GM21576 (cell line): ENCODE measurements at regions not wholly inside any gene's neighbourhood (a gene's known extent, or its start where the extent isn't known, plus 50 kb on each side); places are given as distances from the start of the nearest gene placed in this dataset.
"Not testable (repeated sequence)": the region's sequence is repeated elsewhere in the genome, so short reads cannot be mapped to it uniquely, and the experiment has no call there.

ENCODE experiments used
- ATAC-seq: cut with Tn5 transposase; IDR thresholded peaks from one replicate; pipeline ENCODE4 v1.9.1; 2021; ENCODE audit warnings: mild to moderate bottlenecking, moderate library complexity; ENCODE audit not compliant: unreplicated experiment

GRCh38 chr17:71494062-71494855 is 626.6 kb upstream of the SOX9 start:
- no peak for ATAC-seq

DNA sequence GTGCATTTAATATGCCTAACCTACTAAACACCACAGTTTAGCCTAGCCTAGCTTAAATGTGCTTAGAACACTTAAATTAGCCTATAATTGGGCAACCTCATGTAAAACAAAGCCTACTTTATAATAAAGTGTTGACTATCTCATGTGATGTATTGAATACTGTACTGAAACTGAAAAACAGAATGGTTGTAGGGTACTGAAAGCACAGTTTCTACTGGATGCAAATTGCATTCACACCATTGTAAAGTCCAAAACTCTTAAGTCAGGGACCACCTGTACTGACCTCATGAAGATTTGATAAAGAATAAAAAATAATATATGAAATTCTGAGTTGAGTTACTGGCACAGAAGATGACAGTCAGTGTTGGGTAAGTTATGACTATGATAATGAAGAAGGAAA is 625.4 kb upstream of the SOX9 start:
- no peak for ATAC-seq

GRCh38 chr17:71496552-71496951 is 624.3 kb upstream of the SOX9 start:
- no peak for ATAC-seq

GRCh38 chr17:71500761-71501555 is 619.9 kb upstream of the SOX9 start:
- ATAC-seq = no peak

DNA sequence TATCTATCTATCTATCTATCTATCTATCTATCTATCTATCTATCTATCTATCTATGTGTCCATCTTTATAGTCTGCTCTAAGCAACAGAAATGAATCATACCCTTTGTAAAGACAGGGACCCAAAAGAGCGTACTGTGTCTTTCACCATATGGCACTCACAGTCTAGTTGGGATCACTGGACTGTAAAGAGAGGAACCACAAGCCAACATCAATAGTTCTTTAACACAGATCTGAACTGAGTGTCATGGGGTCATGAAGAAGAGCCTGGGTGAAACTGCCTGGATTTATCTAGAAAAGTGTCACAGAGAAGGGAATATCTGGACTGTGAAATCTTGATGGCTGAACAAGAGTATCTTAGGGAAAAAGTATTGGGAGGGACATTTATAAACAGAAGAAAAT is 619.1 kb upstream of the SOX9 start:
- no peak for ATAC-seq

DNA sequence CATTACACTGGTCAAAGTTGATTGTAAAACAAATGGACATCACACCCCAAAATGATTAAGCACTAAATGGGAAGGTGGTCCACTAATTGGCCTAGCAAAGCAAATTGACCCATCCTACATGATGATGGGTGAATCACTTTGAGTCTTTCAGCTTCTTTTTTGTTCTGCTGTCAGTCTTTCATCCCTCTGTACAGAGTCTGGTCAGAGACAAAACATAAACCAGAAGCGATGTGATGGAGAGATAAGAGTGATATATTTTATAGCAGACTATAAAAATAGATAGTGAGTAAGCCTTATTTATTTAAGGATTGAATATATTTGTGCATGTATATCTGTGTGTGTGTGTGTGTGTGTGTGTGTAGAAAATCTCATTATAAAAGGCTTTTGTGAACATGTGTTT is 618.4 kb upstream of the SOX9 start:
- no peak for ATAC-seq

GRCh38 chr17:71503710-71504465 is 616.9 kb upstream of the SOX9 start:
- no peak for ATAC-seq

- ATAC-seq = no peak
These were observed 615.6 kb upstream of the SOX9 start for GRCh38 chr17:71505200-71505599.

GRCh38 chr17:71505981-71506380 is 614.8 kb upstream of the SOX9 start:
- no peak for ATAC-seq

GRCh38 chr17:71511266-71511995 is 609.4 kb upstream of the SOX9 start:
- no peak for ATAC-seq

DNA sequence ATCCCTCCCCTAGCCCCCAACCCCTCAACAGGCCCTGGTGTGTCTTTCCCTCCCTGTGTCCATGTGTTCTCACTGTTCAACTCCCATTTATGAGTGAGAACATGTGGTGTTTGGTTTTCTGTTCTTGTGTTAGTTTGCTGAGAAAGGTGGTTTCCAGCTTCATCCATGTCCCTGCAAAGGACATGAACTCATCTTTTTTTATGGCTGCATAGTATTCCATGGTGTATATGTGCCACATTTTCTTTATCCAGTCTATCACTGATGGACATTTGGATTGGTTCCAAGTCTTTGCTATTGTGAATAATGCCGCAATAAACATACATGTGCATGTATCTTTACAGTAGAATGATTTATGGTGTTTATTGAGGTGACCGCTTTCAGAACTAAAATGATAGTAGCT is 607.1 kb upstream of the SOX9 start:
- not testable (repeated sequence) for ATAC-seq

GRCh38 chr17:71516149-71516548 is 604.7 kb upstream of the SOX9 start:
- ATAC-seq = no peak

GRCh38 chr17:71519285-71519684 is 601.5 kb upstream of the SOX9 start:
- ATAC-seq = no peak

- no peak for ATAC-seq
These were observed 599.1 kb upstream of the SOX9 start for GRCh38 chr17:71521724-71522123.

DNA sequence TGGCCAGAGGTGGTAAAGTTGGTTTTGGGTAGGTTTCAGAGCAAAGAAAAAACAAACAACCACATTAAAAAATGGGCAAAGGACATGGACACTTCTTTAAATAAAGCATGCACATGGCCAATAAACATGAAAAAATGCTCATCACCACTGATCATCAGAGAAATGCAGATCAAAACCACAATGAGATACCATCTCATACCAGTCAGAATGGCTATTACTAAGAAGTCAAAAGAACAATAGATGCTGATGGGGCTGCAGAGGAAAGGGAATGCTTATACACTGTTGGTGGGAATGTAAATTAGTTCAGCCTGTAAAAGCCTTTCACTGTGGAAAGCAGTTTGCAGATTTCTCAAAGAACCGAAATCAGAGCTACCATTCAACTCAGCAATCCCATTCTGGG is 598.4 kb upstream of the SOX9 start:
- ATAC-seq = no peak

DNA sequence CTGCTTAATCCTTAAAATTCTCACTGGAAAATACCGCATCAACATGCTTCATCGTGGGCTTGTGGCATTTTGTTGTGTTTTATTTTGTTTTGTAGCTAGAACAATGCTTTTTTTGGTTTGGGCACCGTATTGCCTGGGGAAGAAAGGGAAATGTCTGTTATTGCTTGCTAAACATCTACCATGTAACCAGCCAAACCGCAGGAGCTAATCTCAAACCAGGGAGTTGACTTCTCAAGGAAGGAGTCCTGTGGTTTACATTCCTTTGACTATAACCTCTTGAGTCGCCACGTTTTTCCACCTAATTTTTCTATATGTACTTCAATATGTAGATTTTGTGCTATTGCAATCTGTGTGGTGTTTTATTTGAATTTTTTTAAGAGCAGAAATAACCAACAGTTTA is 593.5 kb upstream of the SOX9 start:
- ATAC-seq = no peak

- ATAC-seq = no peak
These were observed 592.6 kb upstream of the SOX9 start for GRCh38 chr17:71528210-71528609.

- no peak for ATAC-seq
These were observed 590.6 kb upstream of the SOX9 start for GRCh38 chr17:71530248-71530647.

- no peak for ATAC-seq
These were observed 585.5 kb upstream of the SOX9 start for GRCh38 chr17:71535321-71535720.

- no peak for ATAC-seq
These were observed 574.4 kb upstream of the SOX9 start for GRCh38 chr17:71546419-71546818.

- ATAC-seq = no peak
These were observed 572.9 kb upstream of the SOX9 start for GRCh38 chr17:71547904-71548303.
